ENCODE measurements at regions not wholly inside any gene's neighbourhood (a gene's known extent, or its start where the extent isn't known, plus 50 kb on each side); places are given as distances from the start of the nearest gene placed in this dataset.
A peak's percentile ranks its signal among the peaks of the same experiment; 100 is the strongest.

GRCh38 chr14:98946940-98947339 is 325.1 kb downstream of the BCL11B start:
- no peaks in the 10 kb centered on the region for H3K36me3 ChIP-seq
- TF ChIP-seq CTCF (IDR thresholded peaks at IDR 0.05), result no peak

GRCh38 chr14:98947911-98948595 is 323.9 kb downstream of the BCL11B start:
- Histone ChIP-seq H3K9me3 (peaks cover 0 to 2% (median 0%) of the 10 kb centered on the region in 3 donors), H3K4me3 (no peak overlapping the region), H3K27me3 (peaks cover 0 to 3% of the 10 kb centered on the region in 2 donors), H3K4me1 (peaks cover 0 to 24% (median 3%) of the 10 kb centered on the region in 4 donors), H3K27ac (no peak overlapping the region), H3K36me3 (no peaks in the 10 kb centered on the region)
- TF ChIP-seq CTCF (IDR thresholded peaks at IDR 0.05), result no peak
- intact Hi-C loops (cut with DNase I; ENCODE audit: low total_unique reads), result no loop called here
- no peak for DNase-seq

More at GRCh38 chr14:98946940-98947339, 325.1 kb downstream of the BCL11B start:
- peak in 1 of 2 donors; percentile 55 for DNase-seq
- Histone ChIP-seq H3K27me3 (peaks cover 0 to 3% of the 10 kb centered on the region in 2 donors), H3K27ac (no peak overlapping the region), H3K4me1 (peaks cover 0 to 18% (median 0%) of the 10 kb centered on the region in 4 donors), H3K9me3 (peaks cover 0 to under 1% (median 0%) of the 10 kb centered on the region in 3 donors), H3K4me3 (no peak overlapping the region)
- intact Hi-C loops (cut with DNase I; ENCODE audit: low total_unique reads), result no loop called here

GRCh38 chr14:98949051-98949450 is 322.9 kb downstream of the BCL11B start:
- H3K4me3 ChIP-seq, result no peak overlapping the region
- peaks cover 0 to 2% (median 0%) of the 10 kb centered on the region in 3 donors for H3K9me3 ChIP-seq
- H3K27ac ChIP-seq, result no peak overlapping the region
- H3K27me3 ChIP-seq, result peaks cover 0 to 3% of the 10 kb centered on the region in 2 donors
- H3K4me1 ChIP-seq, result peaks cover 0 to 32% (median 5%) of the 10 kb centered on the region in 4 donors
- intact Hi-C loops (cut with DNase I; ENCODE audit: low total_unique reads), result no loop called here
- no peaks in the 10 kb centered on the region for H3K36me3 ChIP-seq
- TF ChIP-seq CTCF (IDR thresholded peaks at IDR 0.05), result no peak
- DNase-seq, result no peak

GRCh38 chr14:98949481-98950135 is 322.4 kb downstream of the BCL11B start:
- peaks cover 0 to 3% of the 10 kb centered on the region in 2 donors for H3K27me3 ChIP-seq
- intact Hi-C loops (cut with DNase I; ENCODE audit: low total_unique reads), result no loop called here
- no peak for DNase-seq
- no peaks in the 10 kb centered on the region for H3K36me3 ChIP-seq
- H3K4me3 ChIP-seq, result no peak overlapping the region
- H3K9me3 ChIP-seq, result peaks cover 0 to 2% (median 0%) of the 10 kb centered on the region in 3 donors
- TF ChIP-seq CTCF (IDR thresholded peaks at IDR 0.05), result no peak
- no peak overlapping the region for H3K27ac ChIP-seq
- peaks cover 0 to 32% (median 5%) of the 10 kb centered on the region in 4 donors for H3K4me1 ChIP-seq

- Histone ChIP-seq H3K36me3 (no peaks in the 10 kb centered on the region), H3K27ac (no peak overlapping the region), H3K9me3 (peaks cover 0 to 2% (median 0%) of the 10 kb centered on the region in 3 donors), H3K4me1 (peaks cover 0 to 32% (median 5%) of the 10 kb centered on the region in 4 donors), H3K4me3 (no peak overlapping the region), H3K27me3 (peaks cover 0 to 3% of the 10 kb centered on the region in 2 donors)
- no peak for DNase-seq
- no peak for TF ChIP-seq CTCF (IDR thresholded peaks at IDR 0.05)
- intact Hi-C loops (cut with DNase I; ENCODE audit: low total_unique reads), result no loop called here
Measured at GRCh38 chr14:98950353-98950895, 321.6 kb downstream of the BCL11B start.
